ENCODE measurements at regions not wholly inside any gene's neighbourhood (a gene's known extent, or its start where the extent isn't known, plus 50 kb on each side); places are given as distances from the start of the nearest gene placed in this dataset.
"Not testable (repeated sequence)": the region's sequence is repeated elsewhere in the genome, so short reads cannot be mapped to it uniquely, and the experiment has no call there.

- not testable (repeated sequence) for DNase-seq
Observed at GRCh38 chr4:100608651-100609050, 90.8 kb upstream of the EMCN start.

GRCh38 chr4:100605144-100605543 is 87.3 kb upstream of the EMCN start:
- no peak for DNase-seq

GRCh38 chr4:100593935-100594334 is 76.1 kb upstream of the EMCN start:
- no peak for DNase-seq

- no peak for DNase-seq
Observed at GRCh38 chr4:100591161-100591876, 73.5 kb upstream of the EMCN start.

GRCh38 chr4:100590325-100590724 is 72.5 kb upstream of the EMCN start:
- no peak for DNase-seq

GRCh38 chr4:100588076-100588475 is 70.3 kb upstream of the EMCN start:
- no peak for DNase-seq

GRCh38 chr4:100582146-100582545 is 64.3 kb upstream of the EMCN start:
- no peak for DNase-seq

- DNase-seq, result no peak
Observed at GRCh38 chr4:100581337-100581736, 63.5 kb upstream of the EMCN start.

- DNase-seq, result no peak
Observed at GRCh38 chr4:100576570-100576969, 58.7 kb upstream of the EMCN start.

GRCh38 chr4:100574607-100575006 is 56.8 kb upstream of the EMCN start:
- no peak for DNase-seq

GRCh38 chr4:100569196-100569595 is 51.4 kb upstream of the EMCN start:
- no peak for DNase-seq

Data from NCI-H524 treated with DMSO at 0.1 percent for 48 hours (cell line).